ENCODE measurements at regions not wholly inside any gene's neighbourhood (a gene's known extent, or its start where the extent isn't known, plus 50 kb on each side); places are given as distances from the start of the nearest gene placed in this dataset.

DNA sequence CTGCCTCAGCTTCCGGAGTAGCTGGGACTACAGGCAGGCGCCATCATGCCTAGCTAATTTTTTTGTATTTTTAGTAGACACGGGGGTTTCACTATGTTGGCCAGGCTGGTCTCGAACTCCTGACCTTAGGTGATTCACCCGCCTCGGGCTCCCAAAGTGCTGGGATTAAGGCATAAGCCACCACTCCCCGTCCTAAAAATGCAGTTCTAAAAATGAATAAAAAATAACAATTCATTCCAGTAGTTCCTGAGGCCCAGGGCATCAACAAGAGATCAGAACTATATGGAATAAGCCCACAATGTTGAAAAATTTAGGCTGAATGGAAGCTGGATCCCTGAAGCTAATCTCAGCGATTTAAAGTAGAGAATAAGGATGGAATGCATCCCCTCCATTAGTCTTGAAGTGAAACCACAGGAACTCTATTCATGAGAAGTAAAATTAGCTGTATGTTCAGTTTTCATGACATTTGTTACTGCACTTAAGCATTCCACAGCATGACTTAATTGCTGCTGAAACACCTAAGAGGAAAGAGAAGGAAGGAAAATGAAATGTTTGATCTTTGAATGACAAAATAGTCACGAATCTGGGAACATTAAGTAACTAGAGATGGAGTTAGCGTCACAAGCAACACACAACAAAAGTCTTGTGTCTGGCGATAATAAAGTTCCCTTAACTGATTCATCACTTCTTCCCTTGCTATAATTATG is 80.4 kb upstream of the RIPOR2 start:
- TF ChIP-seq EZH2 (IDR thresholded peaks at IDR 0.05; ENCODE audit: low read depth, low read length, severe bottlenecking) (no peak), MAFK (IDR thresholded peaks at IDR 0.05; ENCODE audit: low read depth, low read length) (no peak), CEBPB (IDR thresholded peaks at IDR 0.05; ENCODE audit: low read depth, low read length) (no peak), JUN (IDR thresholded peaks at IDR 0.05; ENCODE audit: low read depth, low read length) (no peak), TBP (IDR thresholded peaks at IDR 0.05; ENCODE audit: low read depth, low read length) (no peak), RAD21 (IDR thresholded peaks at IDR 0.05 in 1 of 2, conservative IDR thresholded peaks at IDR 0.05 in 1 of 2; ENCODE audit: low read depth in 2 of 2, low read length in 2 of 2) (no peak), RNF2 (IDR thresholded peaks at IDR 0.05; ENCODE audit: borderline replicate concordance, low read depth, low read length, missing control alignments, poor library complexity, severe bottlenecking) (no peak), SIN3A (conservative IDR thresholded peaks at IDR 0.05 in 1 of 2, IDR thresholded peaks at IDR 0.05 in 1 of 2; ENCODE audit: low read depth in 1 of 2, low read length in 2 of 2) (no peak), SP1 (IDR thresholded peaks at IDR 0.05; ENCODE audit: low read depth, low read length) (no peak), FOSL1 (IDR thresholded peaks at IDR 0.05; ENCODE audit: insufficient read depth, low read depth, low read length) (no peak)
- TF ChIP-seq, protein P1, sequence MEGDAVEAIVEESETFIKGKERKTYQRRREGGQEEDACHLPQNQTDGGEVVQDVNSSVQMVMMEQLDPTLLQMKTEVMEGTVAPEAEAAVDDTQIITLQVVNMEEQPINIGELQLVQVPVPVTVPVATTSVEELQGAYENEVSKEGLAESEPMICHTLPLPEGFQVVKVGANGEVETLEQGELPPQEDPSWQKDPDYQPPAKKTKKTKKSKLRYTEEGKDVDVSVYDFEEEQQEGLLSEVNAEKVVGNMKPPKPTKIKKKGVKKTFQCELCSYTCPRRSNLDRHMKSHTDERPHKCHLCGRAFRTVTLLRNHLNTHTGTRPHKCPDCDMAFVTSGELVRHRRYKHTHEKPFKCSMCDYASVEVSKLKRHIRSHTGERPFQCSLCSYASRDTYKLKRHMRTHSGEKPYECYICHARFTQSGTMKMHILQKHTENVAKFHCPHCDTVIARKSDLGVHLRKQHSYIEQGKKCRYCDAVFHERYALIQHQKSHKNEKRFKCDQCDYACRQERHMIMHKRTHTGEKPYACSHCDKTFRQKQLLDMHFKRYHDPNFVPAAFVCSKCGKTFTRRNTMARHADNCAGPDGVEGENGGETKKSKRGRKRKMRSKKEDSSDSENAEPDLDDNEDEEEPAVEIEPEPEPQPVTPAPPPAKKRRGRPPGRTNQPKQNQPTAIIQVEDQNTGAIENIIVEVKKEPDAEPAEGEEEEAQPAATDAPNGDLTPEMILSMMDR (IDR thresholded peaks at IDR 0.05; ENCODE audit: control extremely low read depth in 1 of 3, insufficient read depth in 1 of 3, low read depth in 1 of 3, low read length in 3 of 3) = no peak

All from H1 (cell line).